ENCODE measurements at regions not wholly inside any gene's neighbourhood (a gene's known extent, or its start where the extent isn't known, plus 50 kb on each side); places are given as distances from the start of the nearest gene placed in this dataset.

DNA sequence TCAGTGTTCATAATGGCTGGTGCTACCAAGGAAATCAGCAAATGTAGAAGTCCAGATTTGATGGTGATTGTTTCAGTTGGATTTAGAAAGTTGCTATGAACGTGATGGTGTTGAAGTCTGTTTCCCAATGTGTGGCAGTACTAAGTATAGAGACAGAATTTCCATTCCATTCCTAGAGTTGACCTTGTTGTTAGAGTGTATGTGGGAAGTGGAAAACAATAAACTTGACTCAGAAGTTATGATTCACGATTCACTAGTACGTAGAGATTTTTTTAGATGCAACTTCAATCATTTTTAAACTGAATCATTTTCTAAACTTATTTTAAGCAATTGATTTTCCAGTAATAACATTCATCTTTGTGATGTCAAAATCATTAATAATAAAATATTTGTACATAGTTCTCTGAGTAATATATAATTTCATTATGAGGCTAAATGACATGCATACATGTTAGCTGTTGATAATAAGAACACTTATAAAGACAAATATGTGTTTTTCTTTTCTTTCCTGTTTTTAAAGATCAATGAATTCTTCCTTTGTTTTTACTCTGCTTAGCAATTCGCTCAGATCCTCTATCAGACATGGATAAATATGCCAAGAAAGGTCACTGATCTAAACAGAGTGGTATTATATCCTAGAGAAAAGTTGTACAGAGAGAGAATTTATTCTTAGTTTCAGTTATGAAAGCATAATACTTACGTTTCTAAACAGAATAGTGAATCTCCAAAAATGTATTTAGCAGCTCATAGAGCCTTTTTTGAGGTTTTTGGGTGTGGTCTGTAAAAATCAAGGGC is 108.8 kb upstream of the GPR149 start:
- Histone ChIP-seq H4K20me1 (ENCODE audit: insufficient read depth, low read length) (no peaks in the 10 kb centered on the region), H3K36me3 (ENCODE audit: insufficient read depth, low read length) (no peaks in the 10 kb centered on the region), H3K9me3 (ENCODE audit: low read depth, low read length) (no peaks in the 10 kb centered on the region), H3K4me3 (ENCODE audit: insufficient read depth, low read length) (no peak overlapping the region), H3K27me3 (ENCODE audit: insufficient read depth, low read length) (no peaks in the 10 kb centered on the region), H3K4me2 (ENCODE audit: insufficient read depth, low read length) (no peak overlapping the region), H3K27ac (ENCODE audit: low read depth, low read length) (no peak overlapping the region), H2AFZ (ENCODE audit: low read length) (no peak overlapping the region), H3K79me2 (ENCODE audit: insufficient read depth, low read length) (no peaks in the 10 kb centered on the region), H3K4me1 (ENCODE audit: insufficient read depth, low read length) (no peaks in the 10 kb centered on the region)
- DNase-seq (ENCODE audit: insufficient read length, low spot score, missing footprints) = no peak
- TF ChIP-seq, protein P1, sequence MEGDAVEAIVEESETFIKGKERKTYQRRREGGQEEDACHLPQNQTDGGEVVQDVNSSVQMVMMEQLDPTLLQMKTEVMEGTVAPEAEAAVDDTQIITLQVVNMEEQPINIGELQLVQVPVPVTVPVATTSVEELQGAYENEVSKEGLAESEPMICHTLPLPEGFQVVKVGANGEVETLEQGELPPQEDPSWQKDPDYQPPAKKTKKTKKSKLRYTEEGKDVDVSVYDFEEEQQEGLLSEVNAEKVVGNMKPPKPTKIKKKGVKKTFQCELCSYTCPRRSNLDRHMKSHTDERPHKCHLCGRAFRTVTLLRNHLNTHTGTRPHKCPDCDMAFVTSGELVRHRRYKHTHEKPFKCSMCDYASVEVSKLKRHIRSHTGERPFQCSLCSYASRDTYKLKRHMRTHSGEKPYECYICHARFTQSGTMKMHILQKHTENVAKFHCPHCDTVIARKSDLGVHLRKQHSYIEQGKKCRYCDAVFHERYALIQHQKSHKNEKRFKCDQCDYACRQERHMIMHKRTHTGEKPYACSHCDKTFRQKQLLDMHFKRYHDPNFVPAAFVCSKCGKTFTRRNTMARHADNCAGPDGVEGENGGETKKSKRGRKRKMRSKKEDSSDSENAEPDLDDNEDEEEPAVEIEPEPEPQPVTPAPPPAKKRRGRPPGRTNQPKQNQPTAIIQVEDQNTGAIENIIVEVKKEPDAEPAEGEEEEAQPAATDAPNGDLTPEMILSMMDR (IDR thresholded peaks at IDR 0.05; ENCODE audit: extremely low read depth, low read depth, low read length) = no peak

DNA sequence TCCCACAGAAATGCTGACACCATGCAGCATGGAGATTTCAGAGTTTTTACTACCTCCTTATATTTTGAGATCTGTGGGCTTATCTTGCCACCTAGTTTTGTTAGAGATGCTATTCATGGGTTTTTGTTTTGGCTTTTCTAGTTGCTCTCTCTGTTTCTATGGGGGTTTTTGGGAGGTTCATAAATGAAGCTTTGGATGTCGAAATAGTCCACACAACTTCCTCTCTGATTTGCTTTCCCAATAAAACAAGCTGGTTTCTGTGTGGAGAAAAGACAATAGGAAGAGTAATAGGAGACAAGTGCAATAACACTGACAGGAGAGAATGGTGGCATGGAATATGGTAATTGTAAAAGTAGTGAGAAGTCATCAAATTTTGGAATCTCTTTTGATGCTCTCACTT is 106.8 kb upstream of the GPR149 start:
- no peaks in the 10 kb centered on the region for H3K9me3 ChIP-seq (ENCODE audit: low read depth, low read length)
- no peak for DNase-seq (ENCODE audit: insufficient read length, low spot score, missing footprints)
- TF ChIP-seq, protein P1 (IDR thresholded peaks at IDR 0.05; ENCODE audit: extremely low read depth, low read depth, low read length) = no peak
- H3K4me3 ChIP-seq (ENCODE audit: insufficient read depth, low read length) = no peak overlapping the region
- no peaks in the 10 kb centered on the region for H4K20me1 ChIP-seq (ENCODE audit: insufficient read depth, low read length)
- H3K4me1 ChIP-seq (ENCODE audit: insufficient read depth, low read length) = no peaks in the 10 kb centered on the region
- H2AFZ ChIP-seq (ENCODE audit: low read length) = no peak overlapping the region
- H3K27ac ChIP-seq (ENCODE audit: low read depth, low read length) = no peak overlapping the region
- H3K36me3 ChIP-seq (ENCODE audit: insufficient read depth, low read length) = no peaks in the 10 kb centered on the region
- no peaks in the 10 kb centered on the region for H3K27me3 ChIP-seq (ENCODE audit: insufficient read depth, low read length)
- H3K79me2 ChIP-seq (ENCODE audit: insufficient read depth, low read length) = no peaks in the 10 kb centered on the region
- H3K4me2 ChIP-seq (ENCODE audit: insufficient read depth, low read length) = no peak overlapping the region

DNA sequence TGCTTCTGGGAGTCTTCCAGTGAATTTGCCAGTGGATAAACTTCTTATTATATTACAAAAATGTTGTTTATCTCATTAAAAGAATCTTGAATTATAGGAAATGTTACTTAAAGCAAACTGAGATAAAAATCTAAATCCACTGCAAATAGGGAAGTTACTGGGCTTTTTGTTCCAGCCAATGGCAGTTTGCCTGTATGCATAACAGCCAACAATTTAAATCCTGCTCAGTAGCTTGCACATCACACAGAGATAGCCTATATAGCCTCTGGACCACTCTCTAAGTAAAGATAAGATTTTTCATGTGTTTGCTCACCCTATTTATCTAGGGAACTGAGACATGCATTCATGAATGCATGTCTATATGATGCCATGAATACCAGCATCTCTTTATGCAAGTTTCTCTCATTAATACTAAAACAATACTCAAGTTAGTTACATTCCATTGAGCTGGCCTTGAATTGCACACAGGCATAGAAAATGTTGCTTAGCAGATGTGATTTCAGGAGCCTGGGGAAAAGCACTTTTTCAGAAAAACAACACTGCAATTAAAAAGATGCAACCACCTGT is 92.1 kb upstream of the GPR149 start:
- TF ChIP-seq, protein P1 (IDR thresholded peaks at IDR 0.05; ENCODE audit: extremely low read depth, low read depth, low read length) = no peak
- H4K20me1 ChIP-seq (ENCODE audit: insufficient read depth, low read length) = no peaks in the 10 kb centered on the region
- DNase-seq (ENCODE audit: insufficient read length, low spot score, missing footprints) = no peak
- no peak overlapping the region for H3K4me3 ChIP-seq (ENCODE audit: insufficient read depth, low read length)
- H2AFZ ChIP-seq (ENCODE audit: low read length) = no peak overlapping the region
- H3K9me3 ChIP-seq (ENCODE audit: low read depth, low read length) = no peaks in the 10 kb centered on the region
- no peak overlapping the region for H3K27ac ChIP-seq (ENCODE audit: low read depth, low read length)
- no peaks in the 10 kb centered on the region for H3K36me3 ChIP-seq (ENCODE audit: insufficient read depth, low read length)
- H3K4me2 ChIP-seq (ENCODE audit: insufficient read depth, low read length) = no peak overlapping the region
- no peaks in the 10 kb centered on the region for H3K79me2 ChIP-seq (ENCODE audit: insufficient read depth, low read length)
- no peaks in the 10 kb centered on the region for H3K27me3 ChIP-seq (ENCODE audit: insufficient read depth, low read length)
- H3K4me1 ChIP-seq (ENCODE audit: insufficient read depth, low read length) = no peaks in the 10 kb centered on the region

DNA sequence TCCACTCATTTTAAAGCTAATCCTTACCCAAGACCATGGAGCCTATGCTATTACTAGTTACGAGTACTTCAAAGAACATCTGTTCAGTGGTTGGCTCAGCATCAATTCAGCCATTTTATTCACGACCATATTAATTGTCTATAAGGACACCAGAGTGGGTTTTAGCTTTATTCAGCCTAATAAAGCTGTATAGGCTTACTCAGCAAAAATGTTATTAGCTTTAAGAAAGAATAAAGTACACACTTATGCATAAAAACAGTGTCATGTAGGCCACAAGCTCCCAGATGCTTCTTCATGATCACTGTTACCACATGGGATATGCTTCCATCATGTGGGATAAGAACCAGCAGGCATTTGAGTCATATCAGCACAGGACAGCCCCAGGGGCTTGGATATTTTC is 87.4 kb upstream of the GPR149 start:
- H3K79me2 ChIP-seq (ENCODE audit: insufficient read depth, low read length) = no peaks in the 10 kb centered on the region
- no peaks in the 10 kb centered on the region for H3K4me1 ChIP-seq (ENCODE audit: insufficient read depth, low read length)
- H3K27ac ChIP-seq (ENCODE audit: low read depth, low read length) = no peak overlapping the region
- no peaks in the 10 kb centered on the region for H3K9me3 ChIP-seq (ENCODE audit: low read depth, low read length)
- H3K4me3 ChIP-seq (ENCODE audit: insufficient read depth, low read length) = no peak overlapping the region
- no peak overlapping the region for H3K4me2 ChIP-seq (ENCODE audit: insufficient read depth, low read length)
- no peaks in the 10 kb centered on the region for H3K36me3 ChIP-seq (ENCODE audit: insufficient read depth, low read length)
- TF ChIP-seq, protein P1 (IDR thresholded peaks at IDR 0.05; ENCODE audit: extremely low read depth, low read depth, low read length) = no peak
- no peak overlapping the region for H2AFZ ChIP-seq (ENCODE audit: low read length)
- H4K20me1 ChIP-seq (ENCODE audit: insufficient read depth, low read length) = no peaks in the 10 kb centered on the region
- H3K27me3 ChIP-seq (ENCODE audit: insufficient read depth, low read length) = no peaks in the 10 kb centered on the region
- DNase-seq (ENCODE audit: insufficient read length, low spot score, missing footprints) = no peak
